ENCODE measurements at regions not wholly inside any gene's neighbourhood (a gene's known extent, or its start where the extent isn't known, plus 50 kb on each side); places are given as distances from the start of the nearest gene placed in this dataset.
"Not testable (repeated sequence)": the region's sequence is repeated elsewhere in the genome, so short reads cannot be mapped to it uniquely, and the experiment has no call there.

- TF ChIP-seq CTCF (IDR thresholded peaks at IDR 0.05), result no peak
- no peak for DNase-seq (ENCODE audit: low spot score)
- Mint-ChIP-seq H3K4me3 (ENCODE audit: unreplicated experiment) (no peak overlapping the region), H3K4me1 (ENCODE audit: low read depth) (no peaks in the 10 kb centered on the region), H3K36me3 (ENCODE audit: low read depth) (no peaks in the 10 kb centered on the region), H3K9me3 (ENCODE audit: low read depth) (peaks cover 8% of the 10 kb centered on the region), H3K27me3 (ENCODE audit: low read depth) (peaks cover 2% of the 10 kb centered on the region), H3K27ac (ENCODE audit: unreplicated experiment) (no peak overlapping the region)
Measured at GRCh38 chr6:67003844-67004243, 1296.8 kb upstream of the EYS start.

GRCh38 chr6:67000121-67000520, 1293.1 kb upstream of the EYS start:
- peaks cover 12% of the 10 kb centered on the region for H3K9me3 Mint-ChIP-seq (ENCODE audit: low read depth)
- no peaks in the 10 kb centered on the region for H3K4me1 Mint-ChIP-seq (ENCODE audit: low read depth)
- DNase-seq (ENCODE audit: low spot score), result no peak
- peaks cover 2% of the 10 kb centered on the region for H3K27me3 Mint-ChIP-seq (ENCODE audit: low read depth)
- no peak overlapping the region for H3K27ac Mint-ChIP-seq (ENCODE audit: unreplicated experiment)
- no peaks in the 10 kb centered on the region for H3K36me3 Mint-ChIP-seq (ENCODE audit: low read depth)
- TF ChIP-seq CTCF (IDR thresholded peaks at IDR 0.05), result no peak
- no peak overlapping the region for H3K4me3 Mint-ChIP-seq (ENCODE audit: unreplicated experiment)

GRCh38 chr6:66997579-66997978, 1290.6 kb upstream of the EYS start:
- not testable (repeated sequence) for H3K27me3 Mint-ChIP-seq (ENCODE audit: low read depth); H3K4me3 Mint-ChIP-seq (ENCODE audit: unreplicated experiment); H3K36me3 Mint-ChIP-seq (ENCODE audit: low read depth); H3K4me1 Mint-ChIP-seq (ENCODE audit: low read depth); H3K27ac Mint-ChIP-seq (ENCODE audit: unreplicated experiment); DNase-seq (ENCODE audit: low spot score)
- H3K9me3 Mint-ChIP-seq (ENCODE audit: low read depth), result peaks cover 11% of the 10 kb centered on the region

DNA sequence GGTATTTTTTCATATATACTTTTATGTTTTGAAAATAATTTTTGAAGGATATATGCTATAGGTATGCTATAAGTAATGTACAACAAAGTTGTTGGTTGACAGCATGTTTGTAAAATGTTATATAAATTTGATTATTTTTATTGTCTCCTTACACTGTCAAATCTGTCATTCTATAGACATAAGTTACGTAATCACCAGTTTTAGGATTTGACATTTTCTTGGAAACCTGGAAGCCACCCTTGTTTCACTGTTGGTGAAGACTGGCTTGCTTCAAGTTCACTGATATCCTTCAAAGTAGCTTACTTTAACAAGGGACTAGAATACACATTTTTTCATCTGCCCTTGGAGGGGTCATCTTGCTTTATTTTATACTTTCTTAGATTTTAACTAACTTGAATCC, 1288.6 kb upstream of the EYS start:
- no peaks in the 10 kb centered on the region for H3K4me1 Mint-ChIP-seq (ENCODE audit: low read depth)
- no peaks in the 10 kb centered on the region for H3K36me3 Mint-ChIP-seq (ENCODE audit: low read depth)
- H3K27ac Mint-ChIP-seq (ENCODE audit: unreplicated experiment), result no peak overlapping the region

GRCh38 chr6:66993708-66994107, 1286.7 kb upstream of the EYS start:
- H3K4me3 Mint-ChIP-seq (ENCODE audit: unreplicated experiment); H3K27ac Mint-ChIP-seq (ENCODE audit: unreplicated experiment); H3K27me3 Mint-ChIP-seq (ENCODE audit: low read depth); H3K4me1 Mint-ChIP-seq (ENCODE audit: low read depth); H3K36me3 Mint-ChIP-seq (ENCODE audit: low read depth): not testable (repeated sequence)
- peaks cover 16% of the 10 kb centered on the region for H3K9me3 Mint-ChIP-seq (ENCODE audit: low read depth)
- DNase-seq (ENCODE audit: low spot score), result peak; percentile 38

More for the DNA sequence above, 1288.6 kb upstream of the EYS start:
- DNase-seq (ENCODE audit: low spot score), result no peak
- H3K4me3 Mint-ChIP-seq (ENCODE audit: unreplicated experiment), result no peak overlapping the region
- no peak for TF ChIP-seq CTCF (IDR thresholded peaks at IDR 0.05)
- H3K27me3 Mint-ChIP-seq (ENCODE audit: low read depth), result no peaks in the 10 kb centered on the region
- peaks cover 12% of the 10 kb centered on the region for H3K9me3 Mint-ChIP-seq (ENCODE audit: low read depth)

GRCh38 chr6:66993272-66993671, 1286.2 kb upstream of the EYS start:
- H3K4me1 Mint-ChIP-seq (ENCODE audit: low read depth), result no peaks in the 10 kb centered on the region
- H3K9me3 Mint-ChIP-seq (ENCODE audit: low read depth), result peaks cover 19% of the 10 kb centered on the region
- H3K27ac Mint-ChIP-seq (ENCODE audit: unreplicated experiment), result no peak overlapping the region
- TF ChIP-seq CTCF (IDR thresholded peaks at IDR 0.05), result no peak
- no peak for DNase-seq (ENCODE audit: low spot score)
- no peak overlapping the region for H3K4me3 Mint-ChIP-seq (ENCODE audit: unreplicated experiment)
- H3K27me3 Mint-ChIP-seq (ENCODE audit: low read depth), result no peaks in the 10 kb centered on the region
- peaks cover 1% of the 10 kb centered on the region for H3K36me3 Mint-ChIP-seq (ENCODE audit: low read depth)
